DND-41 (cell line): ENCODE measurements at regions not wholly inside any gene's neighbourhood (a gene's known extent, or its start where the extent isn't known, plus 50 kb on each side); places are given as distances from the start of the nearest gene placed in this dataset.

Source experiments
- EZH2 ChIP-seq: IDR thresholded peaks from 3 replicates; pipeline ENCODE4 v1.6.1; 2012; ENCODE audit warnings: borderline replicate concordance, low read depth, mild to moderate bottlenecking, moderate library complexity, low read length, inconsistent platforms; ENCODE audit not compliant: severe bottlenecking
- TF ChIP-seq, protein P1 (sequence below): IDR thresholded peaks from 2 replicates; pipeline ENCODE4 v1.5.1; 2012; ENCODE audit warnings: borderline replicate concordance, low read length, moderate library complexity, mild to moderate bottlenecking; ENCODE audit not compliant: poor library complexity, severe bottlenecking; ENCODE audit errors: extremely low read depth

GRCh38 chr6:156654919-156655918 lies 122.0 kb upstream of the ARID1B start:
- TF ChIP-seq, protein P1, sequence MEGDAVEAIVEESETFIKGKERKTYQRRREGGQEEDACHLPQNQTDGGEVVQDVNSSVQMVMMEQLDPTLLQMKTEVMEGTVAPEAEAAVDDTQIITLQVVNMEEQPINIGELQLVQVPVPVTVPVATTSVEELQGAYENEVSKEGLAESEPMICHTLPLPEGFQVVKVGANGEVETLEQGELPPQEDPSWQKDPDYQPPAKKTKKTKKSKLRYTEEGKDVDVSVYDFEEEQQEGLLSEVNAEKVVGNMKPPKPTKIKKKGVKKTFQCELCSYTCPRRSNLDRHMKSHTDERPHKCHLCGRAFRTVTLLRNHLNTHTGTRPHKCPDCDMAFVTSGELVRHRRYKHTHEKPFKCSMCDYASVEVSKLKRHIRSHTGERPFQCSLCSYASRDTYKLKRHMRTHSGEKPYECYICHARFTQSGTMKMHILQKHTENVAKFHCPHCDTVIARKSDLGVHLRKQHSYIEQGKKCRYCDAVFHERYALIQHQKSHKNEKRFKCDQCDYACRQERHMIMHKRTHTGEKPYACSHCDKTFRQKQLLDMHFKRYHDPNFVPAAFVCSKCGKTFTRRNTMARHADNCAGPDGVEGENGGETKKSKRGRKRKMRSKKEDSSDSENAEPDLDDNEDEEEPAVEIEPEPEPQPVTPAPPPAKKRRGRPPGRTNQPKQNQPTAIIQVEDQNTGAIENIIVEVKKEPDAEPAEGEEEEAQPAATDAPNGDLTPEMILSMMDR: no peak
- no peak for TF ChIP-seq EZH2
